Osteocyte (in vitro differentiated cells): ENCODE measurements at regions not wholly inside any gene's neighbourhood (a gene's known extent, or its start where the extent isn't known, plus 50 kb on each side); places are given as distances from the start of the nearest gene placed in this dataset.

Experiments used
- DNase-seq: peaks from one replicate; pipeline ENCODE4 v3.0.0; 2021; ENCODE audit warnings: mixed read lengths; ENCODE audit not compliant: unreplicated experiment; ENCODE audit errors: extremely low spot score
- H3K27ac Mint-ChIP-seq: one replicate; pipeline ENCODE4 v1.8.0; 2021; ENCODE audit warnings: mild to moderate bottlenecking, mixed read lengths; ENCODE audit not compliant: unreplicated experiment
- H3K27me3 Mint-ChIP-seq: one replicate; pipeline ENCODE4 v1.8.0; 2021; ENCODE audit warnings: mixed read lengths; ENCODE audit not compliant: unreplicated experiment
- H3K36me3 Mint-ChIP-seq: one replicate; pipeline ENCODE4 v1.8.0; 2021; ENCODE audit warnings: mixed read lengths; ENCODE audit not compliant: unreplicated experiment
- H3K4me1 Mint-ChIP-seq: one replicate; pipeline ENCODE4 v1.8.0; 2021; ENCODE audit warnings: mixed read lengths; ENCODE audit not compliant: unreplicated experiment
- H3K4me3 Mint-ChIP-seq: one replicate; pipeline ENCODE4 v1.8.0; 2021; ENCODE audit warnings: mild to moderate bottlenecking, moderate library complexity, mixed read lengths; ENCODE audit not compliant: unreplicated experiment
- H3K9me3 Mint-ChIP-seq: one replicate; pipeline ENCODE4 v1.8.0; 2021; ENCODE audit warnings: mixed read lengths; ENCODE audit not compliant: unreplicated experiment
- CTCF ChIP-seq: fragments of 200-600 bp; sonication (generic); IDR thresholded peaks from 2 replicates; pipeline ENCODE4 v1.5.0; 2021; ENCODE audit warnings: antibody characterized with exemption, mild to moderate bottlenecking, moderate library complexity

GRCh38 chr16:9141813-9142212, 50.4 kb downstream of the HAPSTR1 start:
- Mint-ChIP-seq H3K4me1 (peaks cover 4% of the 10 kb centered on the region), H3K36me3 (no peaks in the 10 kb centered on the region), H3K9me3 (no peaks in the 10 kb centered on the region), H3K4me3 (no peak overlapping the region), H3K27me3 (peaks cover 6% of the 10 kb centered on the region), H3K27ac (no peak overlapping the region)
- TF ChIP-seq CTCF, result no peak
- no peak for DNase-seq

- DNase-seq, result no peak
- Mint-ChIP-seq H3K36me3 (no peaks in the 10 kb centered on the region), H3K4me3 (no peak overlapping the region), H3K27me3 (no peaks in the 10 kb centered on the region), H3K27ac (no peak overlapping the region), H3K9me3 (no peaks in the 10 kb centered on the region), H3K4me1 (peaks cover 1% of the 10 kb centered on the region)
- no peak for TF ChIP-seq CTCF
Measured at GRCh38 chr16:9144106-9144505, 52.7 kb downstream of the HAPSTR1 start.

- DNase-seq, result no peak
- no peak for TF ChIP-seq CTCF
- Mint-ChIP-seq H3K9me3 (no peaks in the 10 kb centered on the region), H3K4me1 (no peaks in the 10 kb centered on the region), H3K4me3 (no peak overlapping the region), H3K27ac (no peak overlapping the region), H3K27me3 (no peaks in the 10 kb centered on the region), H3K36me3 (no peaks in the 10 kb centered on the region)
Measured at GRCh38 chr16:9148374-9149015, 57.1 kb downstream of the HAPSTR1 start.

- no peak for DNase-seq
- Mint-ChIP-seq H3K27me3 (peaks cover 4% of the 10 kb centered on the region), H3K4me3 (no peak overlapping the region), H3K9me3 (no peaks in the 10 kb centered on the region), H3K4me1 (no peaks in the 10 kb centered on the region), H3K36me3 (no peaks in the 10 kb centered on the region), H3K27ac (no peak overlapping the region)
- no peak for TF ChIP-seq CTCF
Measured at GRCh38 chr16:9151074-9151473, 59.6 kb downstream of the HAPSTR1 start.

- H3K9me3 Mint-ChIP-seq, result no peaks in the 10 kb centered on the region
- peaks cover 5% of the 10 kb centered on the region for H3K27me3 Mint-ChIP-seq
- no peak for DNase-seq
- no peak for TF ChIP-seq CTCF
- no peak overlapping the region for H3K27ac Mint-ChIP-seq
- no peaks in the 10 kb centered on the region for H3K4me1 Mint-ChIP-seq
- no peak overlapping the region for H3K4me3 Mint-ChIP-seq
- no peaks in the 10 kb centered on the region for H3K36me3 Mint-ChIP-seq
Measured at GRCh38 chr16:9151597-9151996, 60.2 kb downstream of the HAPSTR1 start.
